D721Med (cell line): ENCODE measurements at regions not wholly inside any gene's neighbourhood (a gene's known extent, or its start where the extent isn't known, plus 50 kb on each side); places are given as distances from the start of the nearest gene placed in this dataset.

Source experiments
- DNase-seq: peaks from one replicate; pipeline ENCODE4 v3.0.0; 2011; ENCODE audit warnings: low spot score; ENCODE audit not compliant: insufficient read length
- FAIRE-seq: peaks from 2 replicates; lab custom pipeline; 2011; peaks lifted over from hg19 to GRCh38; lab: Jason Lieb, UNC
- CTCF ChIP-seq: IDR thresholded peaks from 2 replicates; pipeline ENCODE4 v1.5.1; 2012; ENCODE audit warnings: mild to moderate bottlenecking, control low read depth; ENCODE audit not compliant: insufficient read depth; ENCODE audit errors: missing control alignments

GRCh38 chr17:71329310-71330098 lies 791.3 kb upstream of the SOX9 start:
- no peak for TF ChIP-seq CTCF
- DNase-seq (no peak), FAIRE-seq (no peak)

- no peak for DNase-seq
- FAIRE-seq = no peak
- no peak for TF ChIP-seq CTCF
Observed at GRCh38 chr17:71330099-71330375, 790.8 kb upstream of the SOX9 start.

GRCh38 chr17:71331754-71332325 lies 789.0 kb upstream of the SOX9 start:
- FAIRE-seq = no peak
- TF ChIP-seq CTCF = no peak
- no peak for DNase-seq

GRCh38 chr17:71334048-71334751 lies 786.6 kb upstream of the SOX9 start:
- DNase-seq = no peak
- no peak for TF ChIP-seq CTCF
- no peak for FAIRE-seq

GRCh38 chr17:71335212-71335611 lies 785.6 kb upstream of the SOX9 start:
- TF ChIP-seq CTCF = no peak
- no peak for DNase-seq
- FAIRE-seq = no peak

GRCh38 chr17:71337938-71338337 lies 782.9 kb upstream of the SOX9 start:
- no peak for TF ChIP-seq CTCF
- FAIRE-seq = no peak

GRCh38 chr17:71338396-71338795 lies 782.4 kb upstream of the SOX9 start:
- no peak for TF ChIP-seq CTCF
- DNase-seq (no peak), FAIRE-seq (no peak)

More at GRCh38 chr17:71337938-71338337, 782.9 kb upstream of the SOX9 start:
- DNase-seq = no peak
